ENCODE measurements at regions not wholly inside any gene's neighbourhood (a gene's known extent, or its start where the extent isn't known, plus 50 kb on each side); places are given as distances from the start of the nearest gene placed in this dataset.

DNA sequence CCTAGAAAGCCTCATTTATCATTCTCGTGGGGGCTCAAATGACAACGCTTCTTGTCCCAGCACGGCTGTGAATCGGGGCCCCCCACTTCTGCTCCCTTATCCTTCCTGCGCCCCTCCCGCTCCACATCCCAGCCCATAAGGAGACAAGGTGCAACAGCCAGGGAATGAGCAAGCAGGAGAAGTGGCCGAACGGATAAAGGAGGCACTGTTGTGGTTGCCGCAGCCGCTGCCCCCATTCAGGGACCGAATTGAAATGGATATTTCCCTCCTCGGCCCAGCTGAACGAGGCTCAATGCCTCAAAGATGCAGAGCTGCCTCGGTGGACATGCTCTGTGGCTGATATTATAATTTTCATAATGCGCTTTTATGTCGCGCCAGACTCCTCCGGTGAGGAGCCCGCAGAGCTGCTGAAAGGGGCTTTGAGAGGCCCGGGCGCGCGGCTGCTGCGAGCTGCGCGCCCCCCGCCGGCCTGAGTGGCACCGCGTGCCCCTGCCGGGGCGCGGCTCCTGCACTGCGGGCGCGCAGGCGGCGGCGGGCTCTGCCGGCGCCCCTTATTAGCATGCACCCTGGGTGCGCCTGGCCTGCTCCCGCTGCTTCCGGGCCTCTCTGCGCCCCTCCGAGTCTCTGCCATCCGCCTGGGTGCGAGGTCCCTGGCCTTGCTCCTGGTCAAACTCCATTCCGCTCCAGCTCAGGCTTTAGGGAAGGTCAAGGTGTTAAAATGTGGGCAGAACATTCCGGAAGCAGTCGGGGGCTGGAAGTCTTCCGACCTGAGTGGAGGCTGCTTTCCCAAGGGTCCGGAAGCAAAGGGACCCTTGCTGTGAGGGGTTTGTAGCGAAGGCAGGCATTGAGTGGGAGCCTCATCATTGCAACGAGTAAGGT is 68.2 kb upstream of the TMEM33 start:
- H3K4me1 ChIP-seq (ENCODE audit: control insufficient read depth, insufficient read depth, low read length): no peaks in the 10 kb centered on the region
- no peak overlapping the region for H3K56ac ChIP-seq (ENCODE audit: extremely low read depth, insufficient read depth, low read length)
- TF ChIP-seq MXI1 (IDR thresholded peaks at IDR 0.05; ENCODE audit: borderline replicate concordance, low read depth, low read length) (no peak), BHLHE40 (IDR thresholded peaks at IDR 0.05; ENCODE audit: low read depth, low read length) (no peak), MAFK (IDR thresholded peaks at IDR 0.05; ENCODE audit: low read depth, low read length) (no peak), POLR2A (IDR thresholded peaks at IDR 0.05; ENCODE audit: low read depth, low read length) (no peak), USF2 (IDR thresholded peaks at IDR 0.05; ENCODE audit: low read depth, low read length) (no peak), CHD1 (IDR thresholded peaks at IDR 0.05; ENCODE audit: low read depth, low read length) (no peak), RCOR1 (IDR thresholded peaks at IDR 0.05; ENCODE audit: insufficient replicate concordance, low read length) (no peak), CEBPB (IDR thresholded peaks at IDR 0.05; ENCODE audit: low read depth, low read length) (no peak), RFX5 (IDR thresholded peaks at IDR 0.05; ENCODE audit: low read depth, low read length) (no peak), MAZ (IDR thresholded peaks at IDR 0.05; ENCODE audit: borderline replicate concordance, low read depth, low read length) (no peak), FOS (IDR thresholded peaks at IDR 0.05; ENCODE audit: low read depth, low read length) (no peak)
- TF ChIP-seq, protein P1, sequence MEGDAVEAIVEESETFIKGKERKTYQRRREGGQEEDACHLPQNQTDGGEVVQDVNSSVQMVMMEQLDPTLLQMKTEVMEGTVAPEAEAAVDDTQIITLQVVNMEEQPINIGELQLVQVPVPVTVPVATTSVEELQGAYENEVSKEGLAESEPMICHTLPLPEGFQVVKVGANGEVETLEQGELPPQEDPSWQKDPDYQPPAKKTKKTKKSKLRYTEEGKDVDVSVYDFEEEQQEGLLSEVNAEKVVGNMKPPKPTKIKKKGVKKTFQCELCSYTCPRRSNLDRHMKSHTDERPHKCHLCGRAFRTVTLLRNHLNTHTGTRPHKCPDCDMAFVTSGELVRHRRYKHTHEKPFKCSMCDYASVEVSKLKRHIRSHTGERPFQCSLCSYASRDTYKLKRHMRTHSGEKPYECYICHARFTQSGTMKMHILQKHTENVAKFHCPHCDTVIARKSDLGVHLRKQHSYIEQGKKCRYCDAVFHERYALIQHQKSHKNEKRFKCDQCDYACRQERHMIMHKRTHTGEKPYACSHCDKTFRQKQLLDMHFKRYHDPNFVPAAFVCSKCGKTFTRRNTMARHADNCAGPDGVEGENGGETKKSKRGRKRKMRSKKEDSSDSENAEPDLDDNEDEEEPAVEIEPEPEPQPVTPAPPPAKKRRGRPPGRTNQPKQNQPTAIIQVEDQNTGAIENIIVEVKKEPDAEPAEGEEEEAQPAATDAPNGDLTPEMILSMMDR (conservative IDR thresholded peaks at IDR 0.05; ENCODE audit: low read depth, low read length): no peak
- H3K4ac ChIP-seq (ENCODE audit: low read depth, low read length): no peak overlapping the region
- no peak overlapping the region for H2BK120ac ChIP-seq (ENCODE audit: low read depth, low read length)
- ChIA-PET POLR2A (ENCODE audit: unreplicated experiment) (no interaction called here), CTCF (no interaction called here)
- no peak overlapping the region for H2AK9ac ChIP-seq (replicated peaks; ENCODE audit: low read depth, low read length, poor library complexity)
- DNase-seq: no peak
- peaks cover 52% of the 10 kb centered on the region for H3K27me3 ChIP-seq (ENCODE audit: control insufficient read depth, insufficient read depth, low read length)
- no peak overlapping the region for H2BK20ac ChIP-seq (ENCODE audit: low read depth, low read length)
- H3K36me3 ChIP-seq (ENCODE audit: control insufficient read depth, insufficient read depth, low read length): no peaks in the 10 kb centered on the region
- dilution Hi-C loops (cut with HindIII; ENCODE audit: low sequenced_read_pairs, unreplicated experiment) (no loop called here), in situ Hi-C loops (cut with MboI; ENCODE audit: low sequenced_read_pairs) (no loop called here), intact Hi-C loops (cut with micrococcal nuclease) (no loop called here)
- no peak overlapping the region for H3K4me3 ChIP-seq (ENCODE audit: insufficient read depth, low read depth, low read length)
- BruUV-seq (replicated peaks): no TSS peak
- H2BK15ac ChIP-seq (ENCODE audit: low read depth, low read length): no peak overlapping the region
- H4K8ac ChIP-seq (ENCODE audit: low read depth in 2 of 2, low read length in 2 of 2): no peak overlapping the region
- H2AK5ac ChIP-seq (ENCODE audit: low read depth, low read length): no peak overlapping the region
- no peaks in the 10 kb centered on the region for H4K20me1 ChIP-seq (ENCODE audit: insufficient read depth, low read length)
- H3K4me2 ChIP-seq (ENCODE audit: low read depth, low read length): no peak overlapping the region
- no peak overlapping the region for H3K14ac ChIP-seq (replicated peaks; ENCODE audit: low read depth, low read length)
- H2AFZ ChIP-seq (replicated peaks; ENCODE audit: low read length, poor library complexity): no peak overlapping the region
- no peaks in the 10 kb centered on the region for H3K9me1 ChIP-seq (ENCODE audit: insufficient read depth, low read length)
- H3K27ac ChIP-seq (ENCODE audit: insufficient read depth, low read length): no peak overlapping the region
- WGBS, 2 experiments (ENCODE audit: extremely low coverage in 2 of 2, insufficient read length in 1 of 2): 4% methylated on average over 19 of the region's 55 CpGs; no CpG with 5 or more reads in 1 of the 2 experiments
- no peak for ATAC-seq (ENCODE audit: low read depth)
- no peaks in the 10 kb centered on the region; the same call in 1 of the 2 replicates for H3K9me3 ChIP-seq (ENCODE audit: control insufficient read depth, insufficient read depth, low read length)
- no peak overlapping the region for H3K23ac ChIP-seq (ENCODE audit: low read depth, low read length)
- no peaks in the 10 kb centered on the region for H3K79me1 ChIP-seq (ENCODE audit: low read depth in 1 of 2, low read length in 2 of 2)
- no peak overlapping the region for H4K91ac ChIP-seq (ENCODE audit: insufficient read depth, low read depth, low read length)
- H3K9ac ChIP-seq (ENCODE audit: low read depth, low read length): no peak overlapping the region
- H2BK5ac ChIP-seq (ENCODE audit: low read depth, low read length, poor library complexity, severe bottlenecking): no peak overlapping the region
- no peak overlapping the region for H4K5ac ChIP-seq (ENCODE audit: low read depth, low read length)
- no peak overlapping the region for H3K18ac ChIP-seq (ENCODE audit: low read depth, low read length)
